Stimulated activated naive CD4-positive, alpha-beta T cell treated with Interleukin-2 at 50 U/mL for 16 hours (primary cell): ENCODE measurements at regions not wholly inside any gene's neighbourhood (a gene's known extent, or its start where the extent isn't known, plus 50 kb on each side); places are given as distances from the start of the nearest gene placed in this dataset.
"Not testable (repeated sequence)": the region's sequence is repeated elsewhere in the genome, so short reads cannot be mapped to it uniquely, and the experiment has no call there.

ENCODE experiments used
- DNase-seq: peaks from one replicate; lab custom pipeline; 2025; lab: John Stamatoyannopoulos, UW

DNA sequence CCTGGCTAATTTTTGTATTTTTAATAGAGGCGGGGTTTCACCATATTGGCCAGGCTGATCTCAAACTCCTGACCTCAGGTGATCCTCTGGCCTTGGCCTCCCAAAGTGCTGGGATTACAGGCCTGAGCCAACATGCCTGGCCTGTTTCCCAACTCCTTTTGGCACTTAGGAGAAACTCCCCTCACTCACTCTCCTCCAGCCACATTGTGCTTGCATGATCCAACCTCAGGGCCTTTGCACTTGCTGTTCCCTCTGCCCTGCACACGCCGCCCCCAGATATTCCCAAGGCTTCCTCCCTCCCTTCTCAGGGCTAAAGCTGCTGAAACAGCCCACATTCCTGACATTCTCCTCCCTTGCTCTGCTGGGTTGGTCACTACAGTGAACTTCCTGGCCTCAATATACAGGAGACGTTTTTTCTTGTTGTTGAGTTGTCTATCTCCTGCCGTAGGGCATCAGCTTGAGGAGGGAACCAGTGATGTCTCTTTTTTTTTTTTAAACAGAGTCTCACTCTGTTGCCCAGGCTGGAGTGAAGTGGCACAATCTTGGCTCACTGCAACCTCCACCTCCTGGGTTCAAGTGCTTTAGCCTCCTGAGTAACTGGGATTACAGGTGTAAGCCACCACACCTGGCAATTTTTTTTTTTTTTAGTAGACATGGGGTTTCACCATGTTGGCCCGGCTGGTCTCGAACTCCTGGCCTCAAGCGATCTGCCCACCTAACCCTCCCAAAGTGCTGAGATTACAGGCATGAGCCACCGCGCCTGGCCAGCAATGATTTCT lies 61.4 kb upstream of the PTPN1 start:
- not testable (repeated sequence) for DNase-seq

- no peak for DNase-seq
Measured at GRCh38 chr20:50449738-50450492, 60.3 kb upstream of the PTPN1 start.

GRCh38 chr20:50450493-50450826 lies 59.7 kb upstream of the PTPN1 start:
- DNase-seq, result no peak

- no peak for DNase-seq
Measured at GRCh38 chr20:50450881-50451752, 59.1 kb upstream of the PTPN1 start.

- not testable (repeated sequence) for DNase-seq
Measured at GRCh38 chr20:50451792-50452425, 58.3 kb upstream of the PTPN1 start.

- no peak for DNase-seq
Measured at GRCh38 chr20:50453533-50454244, 56.5 kb upstream of the PTPN1 start.

DNA sequence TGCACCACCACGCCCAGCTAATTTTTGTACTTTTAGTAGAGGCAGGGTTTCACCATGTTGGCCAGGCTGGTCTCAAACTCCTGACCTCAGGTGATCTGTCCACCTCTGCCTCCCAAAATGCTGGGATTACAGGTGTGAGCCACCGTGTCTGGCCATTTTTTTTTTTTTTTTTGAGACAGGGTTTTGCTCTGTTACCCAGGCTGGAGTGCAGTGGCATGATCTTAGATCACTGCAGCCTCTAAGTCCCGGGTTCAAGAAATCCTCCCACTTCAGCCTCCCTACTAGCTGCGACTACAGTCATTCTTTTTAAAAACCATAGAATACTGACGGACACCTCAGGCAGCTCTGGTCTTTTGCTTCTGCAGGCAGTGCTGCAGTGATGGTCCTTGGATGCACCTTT lies 54.9 kb upstream of the PTPN1 start:
- not testable (repeated sequence) for DNase-seq

DNA sequence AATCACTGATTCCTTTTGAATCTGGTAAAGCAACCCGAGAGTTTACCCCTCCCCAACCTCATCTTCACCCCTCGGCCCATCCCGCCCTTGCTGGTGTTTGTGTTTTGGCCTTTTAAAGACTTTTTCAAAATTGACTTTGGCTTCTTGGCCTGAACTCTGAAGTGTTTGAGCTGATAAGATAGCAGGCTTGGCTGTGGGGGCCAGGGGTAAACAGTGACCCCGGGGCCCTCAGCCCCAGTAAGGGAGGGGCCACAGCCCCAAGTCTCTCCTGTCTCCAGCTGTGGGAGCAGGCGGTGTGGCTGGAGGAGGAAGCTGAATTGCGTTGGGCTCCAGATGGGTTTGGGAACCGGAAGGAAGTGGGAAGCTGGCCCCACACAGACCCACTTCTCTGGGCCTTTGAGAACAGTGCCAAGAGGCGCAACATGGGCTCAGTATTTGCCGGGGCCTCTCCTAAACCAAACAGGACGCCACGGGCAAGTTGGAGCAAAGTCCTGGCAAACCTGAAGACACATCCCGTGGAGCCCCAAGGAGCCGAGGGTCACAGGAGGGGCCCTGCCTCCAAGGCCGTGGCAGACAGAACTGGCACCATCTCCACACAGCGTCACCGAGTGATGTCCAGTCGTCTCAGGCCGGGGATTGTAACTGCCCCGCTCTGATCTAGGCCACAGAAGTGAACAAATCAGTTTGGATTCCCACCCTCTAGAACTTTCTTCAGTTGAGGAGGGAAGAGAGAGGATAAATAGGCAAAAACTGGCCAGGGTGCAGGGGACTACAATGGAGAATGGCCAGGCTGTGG lies 54.3 kb upstream of the PTPN1 start:
- DNase-seq, result no peak

DNA sequence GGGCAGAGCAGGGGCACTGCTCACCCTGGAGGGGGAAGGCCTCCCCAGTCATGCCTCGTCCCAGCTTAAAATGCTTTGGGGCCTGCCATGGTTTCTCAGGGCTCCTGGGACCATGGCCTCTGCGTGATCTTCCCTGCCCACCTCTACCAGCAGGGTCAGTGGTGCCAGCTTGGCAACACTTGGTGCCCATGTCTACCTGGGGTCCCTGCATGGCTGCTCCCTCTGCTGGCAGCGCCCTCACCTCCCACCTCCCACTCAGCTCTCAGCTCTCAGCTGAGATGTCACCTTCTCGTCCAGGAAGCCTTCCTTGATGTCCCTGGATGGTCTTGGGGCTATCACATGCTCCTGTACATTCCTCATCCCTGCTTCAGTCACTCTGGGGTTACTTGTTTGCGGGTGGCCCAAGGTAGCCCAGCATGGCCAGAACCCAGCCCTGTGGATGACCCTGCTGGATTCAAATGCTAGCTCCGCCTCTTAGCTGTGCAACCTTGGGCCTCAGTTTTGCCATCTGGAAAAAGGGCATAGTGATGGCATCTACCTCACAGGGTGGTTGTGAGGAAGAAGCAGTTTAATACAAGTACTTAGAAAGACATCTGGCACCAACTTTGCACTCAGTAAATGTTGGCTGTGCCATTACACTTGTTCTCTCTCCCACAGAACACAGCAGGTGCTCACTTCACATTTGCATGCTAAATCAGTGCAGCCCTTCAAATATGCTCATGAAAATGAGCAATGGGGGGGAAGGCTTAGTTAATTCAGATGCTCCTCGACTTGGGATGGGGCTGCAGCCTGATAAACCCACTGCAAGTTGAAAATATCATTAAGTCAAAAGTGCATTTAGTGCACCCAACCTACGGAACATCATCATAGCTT lies 53.5 kb upstream of the PTPN1 start:
- no peak for DNase-seq

- no peak for DNase-seq
Measured at GRCh38 chr20:50459124-50459918, 50.9 kb upstream of the PTPN1 start.

GRCh38 chr20:50460115-50460607 lies 50.0 kb upstream of the PTPN1 start:
- DNase-seq, result no peak
